ENCODE measurements at regions not wholly inside any gene's neighbourhood (a gene's known extent, or its start where the extent isn't known, plus 50 kb on each side); places are given as distances from the start of the nearest gene placed in this dataset.

- DNase-seq, result no peak
Observed at GRCh38 chr9:135220601-135221575, 133.4 kb downstream of the OLFM1 start.

GRCh38 chr9:135221576-135221950 lies 134.1 kb downstream of the OLFM1 start:
- no peak for DNase-seq

GRCh38 chr9:135221951-135222631 lies 134.6 kb downstream of the OLFM1 start:
- DNase-seq, result no peak

GRCh38 chr9:135222881-135223760 lies 135.7 kb downstream of the OLFM1 start:
- DNase-seq, result no peak

- no peak for DNase-seq
Observed at GRCh38 chr9:135223831-135224230, 136.4 kb downstream of the OLFM1 start.

GRCh38 chr9:135224286-135224877 lies 136.9 kb downstream of the OLFM1 start:
- no peak for DNase-seq

- DNase-seq, result no peak
Observed at GRCh38 chr9:135224921-135225541, 137.6 kb downstream of the OLFM1 start.

GRCh38 chr9:135225619-135226228 lies 138.3 kb downstream of the OLFM1 start:
- DNase-seq, result no peak

GRCh38 chr9:135226369-135227050 lies 139.0 kb downstream of the OLFM1 start:
- DNase-seq, result no peak

- no peak for DNase-seq
Observed at GRCh38 chr9:135227641-135228251, 140.3 kb downstream of the OLFM1 start.

- no peak for DNase-seq
Observed at GRCh38 chr9:135228345-135228982, 141.0 kb downstream of the OLFM1 start.

- DNase-seq, result no peak
Observed at GRCh38 chr9:135228983-135229625, 141.6 kb downstream of the OLFM1 start.

GRCh38 chr9:135229701-135230385 lies 142.4 kb downstream of the OLFM1 start:
- DNase-seq, result no peak

GRCh38 chr9:135230386-135230765 lies 142.9 kb downstream of the OLFM1 start:
- no peak for DNase-seq

GRCh38 chr9:135230817-135231520 lies 143.5 kb downstream of the OLFM1 start:
- no peak for DNase-seq

GRCh38 chr9:135239100-135239768 lies 151.8 kb downstream of the OLFM1 start:
- DNase-seq, result no peak

- DNase-seq, result no peak
Observed at GRCh38 chr9:135239769-135240141, 152.3 kb downstream of the OLFM1 start.

- no peak for DNase-seq
Observed at GRCh38 chr9:135240222-135240621, 152.8 kb downstream of the OLFM1 start.
